ENCODE measurements at regions not wholly inside any gene's neighbourhood (a gene's known extent, or its start where the extent isn't known, plus 50 kb on each side); places are given as distances from the start of the nearest gene placed in this dataset.

DNA sequence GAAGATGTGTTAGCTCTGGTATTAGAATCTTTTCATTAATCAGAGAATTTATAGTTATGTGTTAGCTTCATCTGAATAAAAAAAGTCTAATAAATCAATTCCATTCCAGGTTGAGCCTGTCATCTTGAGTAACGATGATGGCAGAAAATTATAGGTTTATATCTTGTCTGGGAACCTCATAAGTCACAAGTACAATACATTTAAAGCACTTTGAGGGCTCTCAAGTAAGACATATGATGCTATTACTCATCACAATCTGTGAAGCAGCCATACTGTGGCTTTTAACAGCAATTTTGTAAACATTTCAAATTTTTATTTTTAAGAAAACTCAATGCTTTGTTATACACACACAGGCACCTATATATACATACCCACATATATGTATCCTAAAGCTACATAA lies 484.1 kb upstream of the VRK2 start:
- no peak overlapping the region for H3K14ac ChIP-seq (ENCODE audit: insufficient read depth, low read length)
- no CpG with 5 or more reads among the region's 1 CpG for WGBS (ENCODE audit: extremely low coverage, insufficient read length, low lambda C conversion rate)
- Mint-ChIP-seq H3K36me3 (ENCODE audit: insufficient read depth in 1 of 3, low read depth in 3 of 3) (no peaks in the 10 kb centered on the region), H3K9me3 (no peaks in the 10 kb centered on the region), H3K4me3 (no peak overlapping the region), H3K27ac (no peak overlapping the region), H3K4me1 (no peaks in the 10 kb centered on the region), H3K27me3 (ENCODE audit: low read depth) (no peaks in the 10 kb centered on the region)
- no peak overlapping the region for H3K4ac ChIP-seq (ENCODE audit: low read depth, low read length)
- H3K9me3 ChIP-seq (ENCODE audit: control insufficient read depth, low read depth, low read length), result no peaks in the 10 kb centered on the region
- H2BK120ac ChIP-seq (ENCODE audit: low read depth, low read length, poor library complexity, severe bottlenecking), result no peak overlapping the region
- no peak overlapping the region for H3K9ac ChIP-seq (ENCODE audit: extremely low read depth, insufficient read length, low read length)
- no peak overlapping the region for H2AK5ac ChIP-seq (ENCODE audit: insufficient read length, low read length)
- H3K4me2 ChIP-seq (ENCODE audit: insufficient read depth, insufficient read length, low read length), result no peak overlapping the region
- H3K4me1 ChIP-seq (ENCODE audit: insufficient read depth, low read length), result no peaks in the 10 kb centered on the region
- H3K27me3 ChIP-seq (ENCODE audit: insufficient read depth, low read length), result no peaks in the 10 kb centered on the region
- H2BK5ac ChIP-seq (ENCODE audit: insufficient read length, low read length), result no peak overlapping the region
- H3K23me2 ChIP-seq (ENCODE audit: insufficient read length, low read depth, low read length, poor library complexity, severe bottlenecking), result no peaks in the 10 kb centered on the region
- no peak overlapping the region for H4K5ac ChIP-seq (ENCODE audit: insufficient read length, low read depth, low read length)
- H4K8ac ChIP-seq (replicated peaks; ENCODE audit: insufficient read length, low read depth, low read length), result no peak overlapping the region
- no peak overlapping the region for H2AFZ ChIP-seq (ENCODE audit: low read length)
- no peak overlapping the region for H2BK12ac ChIP-seq (ENCODE audit: insufficient read length, low read depth, low read length)
- TF ChIP-seq CTCF (conservative IDR thresholded peaks at IDR 0.05), result no peak
- no peak overlapping the region for H3K18ac ChIP-seq (ENCODE audit: insufficient read length, low read depth, low read length)
- H3K79me1 ChIP-seq (ENCODE audit: insufficient read depth, low read depth, low read length, poor library complexity, severe bottlenecking), result no peaks in the 10 kb centered on the region
- H3T11ph ChIP-seq (ENCODE audit: low read length), result no peak overlapping the region
- H4K91ac ChIP-seq (ENCODE audit: insufficient read length, low read depth, low read length), result no peak overlapping the region
- H3K27ac ChIP-seq (ENCODE audit: insufficient read length, low read depth, low read length), result no peak overlapping the region
- DNase-seq, result no peak
- no peaks in the 10 kb centered on the region for H4K20me1 ChIP-seq (ENCODE audit: control insufficient read depth, insufficient read depth, insufficient read length)
- H2BK15ac ChIP-seq (ENCODE audit: low read depth, low read length), result no peak overlapping the region
- H3K56ac ChIP-seq (ENCODE audit: insufficient read length, low read depth, low read length), result no peak overlapping the region
- H2BK20ac ChIP-seq (ENCODE audit: low read depth, low read length, poor library complexity, severe bottlenecking), result no peak overlapping the region
- no peak overlapping the region for H3K23ac ChIP-seq (ENCODE audit: insufficient read length, low read depth, low read length)
- H3K79me2 ChIP-seq (ENCODE audit: insufficient read depth, low read length), result no peaks in the 10 kb centered on the region

Measured in H9 (cell line).